ENCODE measurements at regions not wholly inside any gene's neighbourhood (a gene's known extent, or its start where the extent isn't known, plus 50 kb on each side); places are given as distances from the start of the nearest gene placed in this dataset.

GRCh38 chr5:3024976-3025375, 273.5 kb upstream of the IRX2 start:
- in situ Hi-C loops (cut with MboI) (no loop called here), intact Hi-C loops (cut with micrococcal nuclease) (no loop called here)
- Histone ChIP-seq H3K27me3 (ENCODE audit: control insufficient read depth in 2 of 2, insufficient read depth in 2 of 2, low read length in 2 of 2) (peaks cover 0 to 21% of the 10 kb centered on the region in 2 experiments; a peak in 2 of 5 replicates), H3K36me3 (ENCODE audit: control insufficient read depth, insufficient read depth, low read length) (no peaks in the 10 kb centered on the region), H4K20me1 (replicated peaks; ENCODE audit: control insufficient read depth, insufficient read depth, low read length) (no peaks in the 10 kb centered on the region), H2AFZ (ENCODE audit: low read depth, low read length) (no peak overlapping the region), H3K4me1 (replicated peaks in 1 of 2; ENCODE audit: control insufficient read depth in 2 of 2, insufficient read depth in 2 of 2, low read length in 2 of 2) (no peaks in the 10 kb centered on the region; a peak in 1 of 5 replicates), H3K9me1 (ENCODE audit: control insufficient read depth, insufficient read depth, low read length) (no peaks in the 10 kb centered on the region), H3K27ac (ENCODE audit: extremely low read depth, low read depth, low read length) (no peak overlapping the region), H3K4me2 (ENCODE audit: insufficient read depth, low read length) (no peak overlapping the region), H3K9ac (ENCODE audit: insufficient read depth in 1 of 2, low read depth in 2 of 2, low read length in 2 of 2) (no peak overlapping the region), H3K79me2 (ENCODE audit: control insufficient read depth, insufficient read depth, low read length) (no peaks in the 10 kb centered on the region), H3K9me3 (replicated peaks; ENCODE audit: control insufficient read depth, insufficient read depth, low read depth, low read length) (no peaks in the 10 kb centered on the region), H3K4me3 (no peak overlapping the region)
- CTCF ChIA-PET (ENCODE audit: low intra/inter-chr PET ratio) = no interaction called here
- no TSS peak for BruUV-seq (replicated peaks)
- POLR2A ChIA-PET = interaction anchor here (0.9 kb wide), 1 partner anchor 16 kb away, joined by 3 read pairs; no protein-coding TSS in a partner anchor
- no peak for FAIRE-seq
- under 1% methylated on average over 6 of the region's 6 CpGs for WGBS (ENCODE audit: insufficient coverage, low coverage, missing lambda C conversion rate)
- TF ChIP-seq DIDO1 (tag; IDR thresholded peaks at IDR 0.05; ENCODE audit: low read depth) = no peak
- TF ChIP-seq BDP1 (IDR thresholded peaks at IDR 0.05; ENCODE audit: insufficient read depth, insufficient read length) = no peak
- TF ChIP-seq ZNF57 (CRISPR knock-in tag; IDR thresholded peaks at IDR 0.05) = no peak
- TF ChIP-seq TFAM (CRISPR knock-in tag; conservative IDR thresholded peaks at IDR 0.05) = no peak
- TF ChIP-seq CHCHD3 (CRISPR knock-in tag; IDR thresholded peaks at IDR 0.05) = no peak
- TF ChIP-seq SREBF2 (CRISPR knock-in tag; IDR thresholded peaks at IDR 0.05) = no peak
- no peak for TF ChIP-seq ZNF24 (IDR thresholded peaks at IDR 0.05)
- TF ChIP-seq CBX8 (IDR thresholded peaks at IDR 0.05; ENCODE audit: borderline replicate concordance, extremely low read depth, low read depth, low read length, poor library complexity, severe bottlenecking) = no peak
- TF ChIP-seq NFE2 (IDR thresholded peaks at IDR 0.05; ENCODE audit: low read depth) = no peak
- TF ChIP-seq PHF8 (IDR thresholded peaks at IDR 0.05; ENCODE audit: borderline replicate concordance, low read length) = no peak
- no peak for TF ChIP-seq ZNF347 (CRISPR knock-in tag; IDR thresholded peaks at IDR 0.05; ENCODE audit: low read depth)
- TF ChIP-seq, protein P1, sequence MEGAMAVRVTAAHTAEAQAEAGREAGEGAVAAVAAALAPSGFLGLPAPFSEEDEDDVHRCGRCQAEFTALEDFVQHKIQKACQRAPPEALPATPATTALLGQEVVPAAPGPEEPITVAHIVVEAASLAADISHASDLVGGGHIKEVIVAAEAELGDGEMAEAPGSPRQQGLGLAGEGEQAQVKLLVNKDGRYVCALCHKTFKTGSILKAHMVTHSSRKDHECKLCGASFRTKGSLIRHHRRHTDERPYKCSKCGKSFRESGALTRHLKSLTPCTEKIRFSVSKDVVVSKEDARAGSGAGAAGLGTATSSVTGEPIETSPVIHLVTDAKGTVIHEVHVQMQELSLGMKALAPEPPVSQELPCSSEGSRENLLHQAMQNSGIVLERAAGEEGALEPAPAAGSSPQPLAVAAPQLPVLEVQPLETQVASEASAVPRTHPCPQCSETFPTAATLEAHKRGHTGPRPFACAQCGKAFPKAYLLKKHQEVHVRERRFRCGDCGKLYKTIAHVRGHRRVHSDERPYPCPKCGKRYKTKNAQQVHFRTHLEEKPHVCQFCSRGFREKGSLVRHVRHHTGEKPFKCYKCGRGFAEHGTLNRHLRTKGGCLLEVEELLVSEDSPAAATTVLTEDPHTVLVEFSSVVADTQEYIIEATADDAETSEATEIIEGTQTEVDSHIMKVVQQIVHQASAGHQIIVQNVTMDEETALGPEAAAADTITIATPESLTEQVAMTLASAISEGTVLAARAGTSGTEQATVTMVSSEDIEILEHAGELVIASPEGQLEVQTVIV (CRISPR knock-in tag; IDR thresholded peaks at IDR 0.05; ENCODE audit: borderline replicate concordance) = no peak
- no peak for TF ChIP-seq RAD21 (CRISPR knock-in tag; conservative IDR thresholded peaks at IDR 0.05 in 1 of 2, IDR thresholded peaks at IDR 0.05 in 1 of 2)
- TF ChIP-seq, protein P2, sequence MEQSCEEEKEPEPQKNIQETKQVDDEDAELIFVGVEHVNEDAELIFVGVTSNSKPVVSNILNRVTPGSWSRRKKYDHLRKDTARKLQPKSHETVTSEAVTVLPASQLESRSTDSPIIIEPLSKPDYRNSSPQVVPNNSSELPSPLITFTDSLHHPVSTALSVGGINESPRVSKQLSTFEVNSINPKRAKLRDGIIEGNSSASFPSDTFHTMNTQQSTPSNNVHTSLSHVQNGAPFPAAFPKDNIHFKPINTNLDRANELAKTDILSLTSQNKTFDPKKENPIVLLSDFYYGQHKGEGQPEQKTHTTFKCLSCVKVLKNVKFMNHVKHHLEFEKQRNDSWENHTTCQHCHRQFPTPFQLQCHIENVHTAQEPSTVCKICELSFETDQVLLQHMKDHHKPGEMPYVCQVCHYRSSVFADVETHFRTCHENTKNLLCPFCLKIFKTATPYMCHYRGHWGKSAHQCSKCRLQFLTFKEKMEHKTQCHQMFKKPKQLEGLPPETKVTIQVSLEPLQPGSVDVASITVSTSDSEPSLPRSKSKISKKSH (CRISPR knock-in tag; IDR thresholded peaks at IDR 0.05) = no peak
- DNase-seq (ENCODE audit: extremely low read depth in 1 of 4, low spot score in 3 of 4) = no peak
- no peak for ATAC-seq
